ENCODE measurements at regions not wholly inside any gene's neighbourhood (a gene's known extent, or its start where the extent isn't known, plus 50 kb on each side); places are given as distances from the start of the nearest gene placed in this dataset.

GRCh38 chr11:130645843-130646197, 197.4 kb downstream of the ADAMTS15 start:
- TF ChIP-seq SIN3A (IDR thresholded peaks at IDR 0.05; ENCODE audit: borderline replicate concordance, insufficient read depth, low read length) (no peak), FOXP2 (optimal IDR thresholded peaks at IDR 0.05; ENCODE audit: borderline replicate concordance, extremely low read depth, extremely low read length, insufficient read depth) (no peak), REST (IDR thresholded peaks at IDR 0.05; ENCODE audit: insufficient read depth in 1 of 2, low read depth in 2 of 2, low read length in 2 of 2) (no peak), POLR2AphosphoS5 (IDR thresholded peaks at IDR 0.05; ENCODE audit: low read depth, low read length) (no peak), TAF1 (IDR thresholded peaks at IDR 0.05; ENCODE audit: borderline replicate concordance, insufficient read depth, low read length) (no peak)

DNA sequence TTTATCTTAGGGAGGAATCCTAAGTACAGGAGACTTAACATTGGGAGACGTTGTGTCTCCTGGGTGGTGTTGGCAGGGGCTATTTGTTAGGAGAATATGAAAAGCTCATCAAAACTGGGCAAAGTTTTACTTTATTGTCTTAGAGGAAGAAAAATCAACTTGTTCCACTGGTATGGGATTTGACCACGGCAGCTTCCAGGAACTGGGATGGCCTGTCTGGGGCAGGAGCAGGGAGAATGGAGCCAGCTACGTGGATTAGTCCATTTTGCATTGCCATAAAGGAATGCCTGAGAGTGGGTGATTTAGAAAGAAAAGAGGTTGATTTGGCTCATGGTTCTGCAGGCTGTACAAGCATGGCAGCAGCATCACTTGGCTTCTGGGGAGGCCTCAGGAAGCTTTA, 198.4 kb downstream of the ADAMTS15 start:
- no peak for TF ChIP-seq POLR2AphosphoS5 (IDR thresholded peaks at IDR 0.05; ENCODE audit: low read depth, low read length)

GRCh38 chr11:130647371-130647770, 198.9 kb downstream of the ADAMTS15 start:
- TF ChIP-seq SIN3A (IDR thresholded peaks at IDR 0.05; ENCODE audit: borderline replicate concordance, insufficient read depth, low read length) = no peak
- TF ChIP-seq FOXP2 (optimal IDR thresholded peaks at IDR 0.05; ENCODE audit: borderline replicate concordance, extremely low read depth, extremely low read length, insufficient read depth) = no peak
- TF ChIP-seq TAF1 (IDR thresholded peaks at IDR 0.05; ENCODE audit: borderline replicate concordance, insufficient read depth, low read length) = no peak
- no peak for TF ChIP-seq REST (IDR thresholded peaks at IDR 0.05; ENCODE audit: insufficient read depth in 1 of 2, low read depth in 2 of 2, low read length in 2 of 2)
- TF ChIP-seq POLR2AphosphoS5 (IDR thresholded peaks at IDR 0.05; ENCODE audit: low read depth, low read length) = no peak

GRCh38 chr11:130649801-130650200, 201.4 kb downstream of the ADAMTS15 start:
- no peak for TF ChIP-seq SIN3A (IDR thresholded peaks at IDR 0.05; ENCODE audit: borderline replicate concordance, insufficient read depth, low read length)
- no peak for TF ChIP-seq TAF1 (IDR thresholded peaks at IDR 0.05; ENCODE audit: borderline replicate concordance, insufficient read depth, low read length)
- TF ChIP-seq REST (IDR thresholded peaks at IDR 0.05; ENCODE audit: insufficient read depth in 1 of 2, low read depth in 2 of 2, low read length in 2 of 2) = no peak
- TF ChIP-seq POLR2AphosphoS5 (IDR thresholded peaks at IDR 0.05; ENCODE audit: low read depth, low read length) = no peak
- no peak for TF ChIP-seq FOXP2 (optimal IDR thresholded peaks at IDR 0.05; ENCODE audit: borderline replicate concordance, extremely low read depth, extremely low read length, insufficient read depth)

DNA sequence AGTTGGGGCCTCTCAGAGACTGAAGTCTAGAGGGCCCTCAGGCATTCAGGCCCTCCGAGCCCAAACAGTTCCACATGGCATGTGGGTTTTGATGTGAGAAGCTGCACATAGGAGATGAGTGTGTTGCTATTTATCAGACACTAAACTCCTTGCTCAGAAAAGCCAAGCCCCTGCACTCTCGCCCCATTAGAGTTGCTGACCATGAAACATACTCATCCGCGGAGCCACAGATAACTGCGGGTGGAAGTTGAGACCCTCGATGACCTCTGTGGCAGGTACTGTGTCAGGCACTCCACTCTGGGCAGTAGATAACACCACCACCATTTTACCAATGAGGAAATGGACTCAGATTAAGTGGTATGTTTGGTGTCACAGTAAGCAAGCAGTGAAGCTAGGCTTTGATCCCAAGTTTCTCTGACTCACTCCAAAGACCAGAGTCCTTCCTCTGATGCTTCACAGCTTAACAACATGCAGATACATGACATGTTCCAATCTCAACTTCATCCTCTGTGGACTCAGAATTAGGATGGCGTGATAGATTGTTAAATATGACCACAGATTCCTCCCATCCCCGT, 202.1 kb downstream of the ADAMTS15 start:
- no peak for TF ChIP-seq POLR2AphosphoS5 (IDR thresholded peaks at IDR 0.05; ENCODE audit: low read depth, low read length)
- TF ChIP-seq SIN3A (IDR thresholded peaks at IDR 0.05; ENCODE audit: borderline replicate concordance, insufficient read depth, low read length) = no peak
- TF ChIP-seq TAF1 (IDR thresholded peaks at IDR 0.05; ENCODE audit: borderline replicate concordance, insufficient read depth, low read length) = no peak
- TF ChIP-seq REST (IDR thresholded peaks at IDR 0.05; ENCODE audit: insufficient read depth in 1 of 2, low read depth in 2 of 2, low read length in 2 of 2) = no peak
- TF ChIP-seq FOXP2 (optimal IDR thresholded peaks at IDR 0.05; ENCODE audit: borderline replicate concordance, extremely low read depth, extremely low read length, insufficient read depth) = no peak

All from PFSK-1 (cell line).